ENCODE measurements at regions not wholly inside any gene's neighbourhood (a gene's known extent, or its start where the extent isn't known, plus 50 kb on each side); places are given as distances from the start of the nearest gene placed in this dataset.
"Not testable (repeated sequence)": the region's sequence is repeated elsewhere in the genome, so short reads cannot be mapped to it uniquely, and the experiment has no call there.

GRCh38 chr3:88812576-88812975 is 294.8 kb upstream of the EPHA3 start:
- no peak for DNase-seq

GRCh38 chr3:88816445-88816844 is 291.0 kb upstream of the EPHA3 start:
- no peak for DNase-seq

GRCh38 chr3:88824666-88825564 is 282.5 kb upstream of the EPHA3 start:
- DNase-seq = no peak

GRCh38 chr3:88828466-88828865 is 279.0 kb upstream of the EPHA3 start:
- DNase-seq = no peak

GRCh38 chr3:88852606-88853005 is 254.8 kb upstream of the EPHA3 start:
- no peak for DNase-seq

- no peak for DNase-seq
Observed at GRCh38 chr3:88863196-88863595, 244.2 kb upstream of the EPHA3 start.

- no peak for DNase-seq
Observed at GRCh38 chr3:88876724-88877123, 230.7 kb upstream of the EPHA3 start.

- no peak for DNase-seq
Observed at GRCh38 chr3:88879905-88880304, 227.5 kb upstream of the EPHA3 start.

GRCh38 chr3:88882121-88882520 is 225.3 kb upstream of the EPHA3 start:
- no peak for DNase-seq

- not testable (repeated sequence) for DNase-seq
Observed at GRCh38 chr3:88886624-88887023, 220.8 kb upstream of the EPHA3 start.

- DNase-seq = no peak
Observed at GRCh38 chr3:88896026-88896425, 211.4 kb upstream of the EPHA3 start.

GRCh38 chr3:88912294-88912877 is 195.0 kb upstream of the EPHA3 start:
- DNase-seq = peak; percentile 68

GRCh38 chr3:88918841-88919240 is 188.6 kb upstream of the EPHA3 start:
- peak; percentile 49 for DNase-seq

GRCh38 chr3:88921986-88922385 is 185.4 kb upstream of the EPHA3 start:
- no peak for DNase-seq

- no peak for DNase-seq
Observed at GRCh38 chr3:88926221-88926620, 181.2 kb upstream of the EPHA3 start.

GRCh38 chr3:88930611-88931010 is 176.8 kb upstream of the EPHA3 start:
- no peak for DNase-seq

- peak; percentile 9 for DNase-seq
Observed at GRCh38 chr3:88936831-88937230, 170.6 kb upstream of the EPHA3 start.

- DNase-seq = no peak
Observed at GRCh38 chr3:88940296-88940695, 167.1 kb upstream of the EPHA3 start.

GRCh38 chr3:88947013-88947412 is 160.4 kb upstream of the EPHA3 start:
- DNase-seq = no peak

- DNase-seq = no peak
Observed at GRCh38 chr3:88954853-88955252, 152.6 kb upstream of the EPHA3 start.

GRCh38 chr3:88955274-88955673 is 152.1 kb upstream of the EPHA3 start:
- no peak for DNase-seq

GRCh38 chr3:88957711-88958439 is 149.5 kb upstream of the EPHA3 start:
- DNase-seq = no peak

- DNase-seq = no peak
Observed at GRCh38 chr3:88960019-88960418, 147.4 kb upstream of the EPHA3 start.

- DNase-seq = no peak
Observed at GRCh38 chr3:88963003-88963402, 144.4 kb upstream of the EPHA3 start.

Data from retina (tissue), 1 donor.